Breast epithelium (tissue), 4 donors: ENCODE measurements at regions not wholly inside any gene's neighbourhood (a gene's known extent, or its start where the extent isn't known, plus 50 kb on each side); places are given as distances from the start of the nearest gene placed in this dataset.
"Not testable (repeated sequence)": the region's sequence is repeated elsewhere in the genome, so short reads cannot be mapped to it uniquely, and the experiment has no call there.

Experiments
- DNase-seq, 2 donors: peaks; one replicate each; pipeline ENCODE4 v3.0.0-alpha.2; 2019; ENCODE audit warnings: low spot score in 2 of 2
- H3K27ac ChIP-seq, 2 donors: fragments of 200-600 bp; sonication (generic) in 1 of 2; one replicate each; pipeline ENCODE4 v1.5.1; 2016 to 2019; ENCODE audit warnings: mild to moderate bottlenecking in 1 of 2
- H3K27me3 ChIP-seq, 2 donors: fragments of 200-600 bp; sonication (generic) in 1 of 2; one replicate each; pipeline versions ENCODE4 v1.5.1 to v1.6.0; 2017 to 2019; ENCODE audit warnings: control low read depth in 1 of 2, mild to moderate bottlenecking in 1 of 2
- H3K36me3 ChIP-seq: fragments of 200-600 bp; one replicate; pipeline ENCODE4 v1.5.1; 2019
- H3K4me1 ChIP-seq, 2 donors: fragments of 200-600 bp; sonication (generic); one replicate each; pipeline ENCODE4 v1.5.1; 2016 to 2019; ENCODE audit warnings: control low read depth in 1 of 2
- H3K4me3 ChIP-seq, 3 donors: fragments of 200-600 bp; sonication (generic); 1 replicate in 2 of 3; 2 replicates in 1 of 3; pipeline ENCODE4 v1.5.1; 2016 to 2019; ENCODE audit warnings: mild to moderate bottlenecking in 3 of 3, moderate library complexity in 2 of 3
- H3K9me3 ChIP-seq, 2 donors: fragments of 200-600 bp; sonication (generic) in 1 of 2; one replicate each; pipeline ENCODE4 v1.5.1; 2016 to 2019; ENCODE audit warnings: control low read depth in 1 of 2
- POLR2A ChIP-seq: fragments of 450-650 bp; IDR thresholded peaks from one replicate; pipeline ENCODE4 v1.6.1; 2016; ENCODE audit warnings: antibody characterized with exemption, mild to moderate bottlenecking, moderate library complexity
- POLR2AphosphoS5 ChIP-seq, 3 donors: sonication (generic); formaldehyde crosslinking; IDR thresholded peaks; one replicate each; pipeline ENCODE4 v1.6.1; 2017; ENCODE audit warnings: antibody characterized with exemption in 3 of 3
- intact Hi-C: fragments of 100-400 bp; cut with DNase I; formaldehyde crosslinking; loops from one replicate; pipeline ENCODE4 v1.15.1; 2023; ENCODE audit warnings: low total_unique reads
- TF ChIP-seq, protein P1 (sequence below), 3 donors: fragments of 450-650 bp; IDR thresholded peaks; one replicate each; pipeline ENCODE4 v1.5.1; 2016 to 2017; ENCODE audit warnings: antibody characterized with exemption in 3 of 3, mild to moderate bottlenecking in 3 of 3, moderate library complexity in 3 of 3

DNA sequence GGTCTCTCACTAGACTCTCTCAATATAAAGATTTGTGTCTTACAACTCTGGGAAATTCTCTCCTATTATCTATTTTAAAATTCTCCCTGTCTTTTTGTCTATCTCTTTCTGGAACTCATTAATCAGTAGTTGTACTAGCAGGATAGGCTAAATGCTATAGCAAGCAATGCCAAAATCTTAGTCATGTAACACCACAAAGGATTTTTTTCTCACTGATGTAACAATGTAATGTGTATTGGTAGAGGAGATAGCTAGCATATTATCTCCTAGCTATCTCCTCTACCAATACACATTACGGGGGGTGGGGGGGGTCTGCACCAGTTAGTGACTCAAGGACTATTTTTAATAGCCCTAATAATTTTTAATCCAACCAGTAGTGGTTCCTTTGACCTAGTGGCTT is 225.4 kb downstream of the KLHL28 start:
- Histone ChIP-seq H3K4me3 (no peak overlapping the region), H3K4me1 (no peaks in the 10 kb centered on the region), H3K9me3 (no peaks in the 10 kb centered on the region), H3K36me3 (no peaks in the 10 kb centered on the region), H3K27ac (no peak overlapping the region), H3K27me3 (no peaks in the 10 kb centered on the region)
- intact Hi-C loops, result no loop called here
- no peak for DNase-seq
- TF ChIP-seq POLR2A (no peak), POLR2AphosphoS5 (IDR thresholded peaks at IDR 0.05) (no peak)
- TF ChIP-seq, protein P1, sequence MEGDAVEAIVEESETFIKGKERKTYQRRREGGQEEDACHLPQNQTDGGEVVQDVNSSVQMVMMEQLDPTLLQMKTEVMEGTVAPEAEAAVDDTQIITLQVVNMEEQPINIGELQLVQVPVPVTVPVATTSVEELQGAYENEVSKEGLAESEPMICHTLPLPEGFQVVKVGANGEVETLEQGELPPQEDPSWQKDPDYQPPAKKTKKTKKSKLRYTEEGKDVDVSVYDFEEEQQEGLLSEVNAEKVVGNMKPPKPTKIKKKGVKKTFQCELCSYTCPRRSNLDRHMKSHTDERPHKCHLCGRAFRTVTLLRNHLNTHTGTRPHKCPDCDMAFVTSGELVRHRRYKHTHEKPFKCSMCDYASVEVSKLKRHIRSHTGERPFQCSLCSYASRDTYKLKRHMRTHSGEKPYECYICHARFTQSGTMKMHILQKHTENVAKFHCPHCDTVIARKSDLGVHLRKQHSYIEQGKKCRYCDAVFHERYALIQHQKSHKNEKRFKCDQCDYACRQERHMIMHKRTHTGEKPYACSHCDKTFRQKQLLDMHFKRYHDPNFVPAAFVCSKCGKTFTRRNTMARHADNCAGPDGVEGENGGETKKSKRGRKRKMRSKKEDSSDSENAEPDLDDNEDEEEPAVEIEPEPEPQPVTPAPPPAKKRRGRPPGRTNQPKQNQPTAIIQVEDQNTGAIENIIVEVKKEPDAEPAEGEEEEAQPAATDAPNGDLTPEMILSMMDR (IDR thresholded peaks at IDR 0.05), result no peak

DNA sequence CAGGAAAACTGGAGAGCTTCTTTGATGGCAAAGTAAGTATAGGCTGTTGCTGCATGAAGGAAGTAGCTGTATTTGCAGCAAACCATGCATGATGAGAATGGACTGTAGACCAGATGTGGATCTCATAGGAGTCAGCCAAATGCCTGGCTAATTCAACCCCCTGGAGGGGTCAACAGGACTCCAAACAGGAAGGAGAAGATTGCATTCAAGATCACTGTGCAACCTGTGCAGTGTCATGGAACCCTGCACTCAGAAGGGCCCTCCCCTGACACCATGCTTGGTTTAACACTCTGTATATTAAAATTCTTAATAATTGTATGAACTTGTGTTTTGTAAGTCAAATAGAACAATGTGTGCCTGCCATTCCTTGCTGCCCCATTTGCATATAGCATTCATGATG is 225.1 kb upstream of the FSCB start:
- no peaks in the 10 kb centered on the region for H3K9me3 ChIP-seq
- no peak overlapping the region for H3K4me3 ChIP-seq
- H3K4me1 ChIP-seq, result no peaks in the 10 kb centered on the region
- H3K27ac ChIP-seq, result no peak overlapping the region
- TF ChIP-seq POLR2A, result no peak
- no peak for TF ChIP-seq POLR2AphosphoS5 (IDR thresholded peaks at IDR 0.05)
- TF ChIP-seq, protein P1 (IDR thresholded peaks at IDR 0.05), result no peak
- H3K27me3 ChIP-seq, result no peaks in the 10 kb centered on the region
- no peaks in the 10 kb centered on the region for H3K36me3 ChIP-seq
- intact Hi-C loops, result no loop called here
- no peak for DNase-seq

DNA sequence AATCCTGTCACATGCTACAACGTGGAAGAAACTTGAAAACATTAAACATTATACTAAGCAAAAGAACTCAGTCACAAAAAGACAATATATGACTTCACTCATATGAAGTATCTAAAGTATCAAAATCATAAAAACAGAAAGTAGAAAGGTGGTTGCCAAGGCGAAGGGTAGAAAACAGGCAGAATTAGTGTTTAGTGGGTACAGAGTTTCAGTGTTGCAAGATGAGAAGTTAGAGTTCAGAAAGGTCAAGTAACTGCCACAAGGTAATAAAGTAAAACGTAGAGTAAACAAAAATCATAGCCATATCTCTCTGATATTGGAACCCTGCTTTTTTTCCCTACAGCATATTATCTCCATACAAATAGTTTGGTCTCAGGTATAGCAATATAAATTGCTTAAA is 223.8 kb upstream of the FSCB start:
- no peak for DNase-seq
- Histone ChIP-seq H3K36me3 (no peaks in the 10 kb centered on the region), H3K27ac (no peak overlapping the region), H3K4me1 (no peaks in the 10 kb centered on the region), H3K9me3 (no peaks in the 10 kb centered on the region), H3K27me3 (no peaks in the 10 kb centered on the region), H3K4me3 (no peak overlapping the region)
- TF ChIP-seq POLR2A (no peak), POLR2AphosphoS5 (IDR thresholded peaks at IDR 0.05) (no peak)
- intact Hi-C loops, result no loop called here

DNA sequence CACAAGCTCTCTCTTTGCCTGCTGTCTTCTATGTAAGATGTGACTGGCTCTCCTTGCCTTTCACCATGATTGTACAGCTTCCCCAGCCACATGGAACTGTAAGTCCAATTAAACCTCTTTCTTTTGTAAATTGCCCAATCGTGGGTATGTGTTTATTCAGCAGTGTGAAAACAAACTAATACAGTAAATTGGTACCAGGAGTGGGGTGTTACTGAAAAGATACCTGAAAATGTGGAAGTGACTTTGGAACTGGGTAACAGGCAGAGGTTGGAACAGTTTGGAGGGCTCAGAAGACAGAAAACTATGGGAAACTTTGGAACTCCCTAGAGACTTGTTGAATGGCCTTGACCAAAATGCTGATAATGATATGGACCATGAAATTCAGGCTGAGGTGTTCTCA is 214.3 kb upstream of the FSCB start:
- H3K36me3 ChIP-seq, H3K4me1 ChIP-seq, DNase-seq, H3K4me3 ChIP-seq, H3K27me3 ChIP-seq, intact Hi-C loops, H3K27ac ChIP-seq: not testable (repeated sequence)
- peaks cover 14 to 22% of the 10 kb centered on the region in 2 donors for H3K9me3 ChIP-seq

DNA sequence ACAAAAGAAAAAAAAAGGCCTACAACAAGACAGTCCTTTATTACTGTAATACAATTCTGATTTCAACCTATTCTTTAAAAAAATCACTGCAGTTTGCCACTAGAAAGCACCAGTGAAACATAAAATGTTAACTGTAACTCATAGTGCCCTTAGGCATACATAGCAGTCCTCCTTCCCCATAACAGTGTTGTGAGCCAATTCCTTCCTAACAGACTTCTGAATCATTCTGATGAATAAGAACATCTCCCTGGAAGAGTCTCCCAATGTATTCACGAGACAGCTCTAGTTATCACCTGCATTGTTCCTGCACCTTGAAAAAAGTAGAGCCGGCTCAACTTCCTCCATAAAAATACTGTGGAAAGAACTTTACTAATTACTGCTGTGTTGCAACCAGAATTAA is 213.6 kb upstream of the FSCB start:
- no peak for DNase-seq
- intact Hi-C loops, result no loop called here
- H3K4me1 ChIP-seq, result no peaks in the 10 kb centered on the region

DNA sequence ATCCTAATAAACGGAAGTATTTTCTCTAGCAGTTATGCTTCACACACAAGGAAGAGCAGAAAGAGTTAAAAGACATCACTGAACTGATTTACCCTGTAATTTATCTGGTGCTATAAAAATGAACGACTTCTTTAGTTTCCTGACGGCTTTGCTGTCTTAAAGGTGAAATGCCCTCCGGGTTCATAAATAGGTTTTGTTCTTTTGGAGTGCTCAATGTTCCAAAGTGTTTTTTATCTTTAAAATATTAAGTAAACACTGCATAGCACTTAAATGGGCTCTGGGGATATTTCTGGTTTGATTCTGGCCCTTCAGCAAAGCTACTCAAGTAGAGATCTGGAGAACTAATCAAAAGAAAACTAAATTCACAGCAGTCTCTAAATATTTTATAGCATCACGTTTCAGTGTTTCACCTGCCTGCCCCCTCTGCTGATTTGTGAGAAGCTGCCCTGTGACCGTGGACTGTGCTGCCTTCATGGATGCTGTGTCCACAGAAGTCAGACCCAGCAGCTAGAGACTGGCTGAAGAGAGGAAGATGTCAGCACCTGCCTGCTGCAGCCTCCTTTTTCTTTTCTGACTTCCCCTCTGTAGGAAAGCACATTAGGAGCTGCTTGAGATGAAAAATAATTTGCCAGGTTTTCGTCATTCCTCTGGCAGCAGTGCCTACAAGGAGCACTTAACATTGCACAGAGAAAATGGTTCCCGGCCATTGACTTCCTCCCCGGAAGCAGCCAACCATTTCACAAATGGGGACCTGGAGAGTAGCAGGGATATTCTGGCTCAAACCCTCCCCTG is 205.1 kb upstream of the FSCB start:
- intact Hi-C loops, result loop anchor here (5.0 kb wide), 1 partner anchor 1295 kb away; no protein-coding TSS in a partner anchor
- Histone ChIP-seq H3K27me3 (no peaks in the 10 kb centered on the region), H3K27ac (no peak overlapping the region)

More for the DNA sequence above, 213.6 kb upstream of the FSCB start:
- Histone ChIP-seq H3K4me3 (no peak overlapping the region), H3K9me3 (peaks cover 14 to 22% of the 10 kb centered on the region in 2 donors), H3K36me3 (no peaks in the 10 kb centered on the region), H3K27ac (no peak overlapping the region), H3K27me3 (no peaks in the 10 kb centered on the region)
- TF ChIP-seq POLR2A (no peak), POLR2AphosphoS5 (IDR thresholded peaks at IDR 0.05) (no peak)
- TF ChIP-seq, protein P1 (IDR thresholded peaks at IDR 0.05), result no peak

More for the DNA sequence above, 205.1 kb upstream of the FSCB start:
- DNase-seq, result no peak
- H3K9me3 ChIP-seq, result no peaks in the 10 kb centered on the region
- no peak overlapping the region for H3K4me3 ChIP-seq
- H3K36me3 ChIP-seq, result no peaks in the 10 kb centered on the region
- TF ChIP-seq POLR2A (no peak), POLR2AphosphoS5 (IDR thresholded peaks at IDR 0.05) (no peak)
- TF ChIP-seq, protein P1 (IDR thresholded peaks at IDR 0.05), result no peak
- no peaks in the 10 kb centered on the region for H3K4me1 ChIP-seq
